HEK293 (cell line): ENCODE measurements at regions not wholly inside any gene's neighbourhood (a gene's known extent, or its start where the extent isn't known, plus 50 kb on each side); places are given as distances from the start of the nearest gene placed in this dataset.

ENCODE experiments used
- CTCF ChIA-PET: fragments of 350-600 bp; formaldehyde crosslinking; extraction: SDS; loops from one replicate; lab custom pipeline; 2021; ENCODE audit warnings: antibody characterized with exemption; lab: Yijun Ruan, JAX
- POLR2A ChIA-PET: fragments of 300-600 bp; formaldehyde crosslinking; extraction: SDS; loops from one replicate; lab custom pipeline; 2020; ENCODE audit warnings: antibody characterized with exemption, inconsistent platforms; lab: Yijun Ruan, JAX
- H3K27ac ChIP-seq: fragments of 200-500 bp; sonication (Bioruptor generic); 2 replicates; pipeline ENCODE4 v1.5.1; 2014; ENCODE audit warnings: low read depth, low read length, control low read depth, inconsistent platforms; ENCODE audit errors: extremely low read depth
- H3K36me3 ChIP-seq, 2 experiments: fragments of 200-500 bp in 1 of 2; sonication (Bioruptor generic) in 1 of 2; 1 replicate in 1 of 2; 2 replicates in 1 of 2; pipeline ENCODE4 v1.5.1; 2014 to 2017; ENCODE audit warnings: inconsistent platforms in 2 of 2, low read length in 2 of 2; ENCODE audit not compliant: control insufficient read depth in 2 of 2, insufficient read depth in 1 of 2
- H3K4me1 ChIP-seq: fragments of 200-500 bp; sonication (Bioruptor generic); 2 replicates; pipeline ENCODE4 v1.5.1; 2014; ENCODE audit warnings: mild to moderate bottlenecking, low read length, inconsistent platforms; ENCODE audit not compliant: control insufficient read depth, insufficient read depth
- H3K4me3 ChIP-seq: 2 replicates; pipeline ENCODE4 v1.5.1; 2011; ENCODE audit warnings: low read depth, mild to moderate bottlenecking, control low read depth, low read length, moderate library complexity
- H3K9me3 ChIP-seq: fragments of 200-500 bp; sonication (Bioruptor generic); 2 replicates; pipeline ENCODE4 v1.5.1; 2014; ENCODE audit warnings: low read depth, low read length, inconsistent platforms; ENCODE audit not compliant: control insufficient read depth, insufficient read depth
- FEZF1 ChIP-seq: fragments of 450-650 bp; formaldehyde crosslinking; IDR thresholded peaks from 2 replicates; pipeline ENCODE4 v1.5.1; 2016; ENCODE audit warnings: missing biosample characterization, missing genetic modification characterization
- HIC1 ChIP-seq: fragments of 450-650 bp; formaldehyde crosslinking; IDR thresholded peaks from 2 replicates; pipeline ENCODE4 v1.5.1; 2016; ENCODE audit warnings: missing biosample characterization, missing genetic modification characterization
- IKZF3 ChIP-seq: fragments of 450-650 bp; IDR thresholded peaks from 2 replicates; pipeline ENCODE4 v1.5.0; 2018; ENCODE audit warnings: missing biosample characterization, mild to moderate bottlenecking, missing genetic modification characterization, moderate library complexity
- PRDM4 ChIP-seq: fragments of 450-650 bp; formaldehyde crosslinking; IDR thresholded peaks from 2 replicates; pipeline ENCODE4 v1.5.1; 2017; ENCODE audit warnings: missing biosample characterization, missing genetic modification characterization
- PRDM6 ChIP-seq: fragments of 450-650 bp; formaldehyde crosslinking; IDR thresholded peaks from 2 replicates; pipeline ENCODE4 v1.5.1; 2017; ENCODE audit warnings: missing biosample characterization, missing genetic modification characterization
- TRIM28 ChIP-seq: IDR thresholded peaks from 2 replicates; pipeline ENCODE4 v1.6.1; 2011; ENCODE audit warnings: low read length, control low read depth, borderline replicate concordance
- ZBTB10 ChIP-seq: fragments of 450-650 bp; formaldehyde crosslinking; IDR thresholded peaks from 2 replicates; pipeline ENCODE4 v1.5.1; 2016; ENCODE audit warnings: missing biosample characterization, missing genetic modification characterization
- ZBTB48 ChIP-seq: fragments of 450-650 bp; formaldehyde crosslinking; IDR thresholded peaks from 2 replicates; pipeline ENCODE4 v1.5.1; 2016; ENCODE audit warnings: missing biosample characterization, missing genetic modification characterization
- ZNF114 ChIP-seq: fragments of 450-650 bp; formaldehyde crosslinking; IDR thresholded peaks from 2 replicates; pipeline ENCODE4 v1.5.0; 2017; ENCODE audit warnings: missing biosample characterization, missing genetic modification characterization
- ZNF121 ChIP-seq: fragments of 450-650 bp; formaldehyde crosslinking; IDR thresholded peaks from 2 replicates; pipeline ENCODE4 v1.5.1; 2016; ENCODE audit warnings: missing biosample characterization, missing genetic modification characterization
- ZNF221 ChIP-seq: fragments of 450-650 bp; formaldehyde crosslinking; IDR thresholded peaks from 2 replicates; pipeline ENCODE4 v1.5.1; 2017; ENCODE audit warnings: missing biosample characterization, missing genetic modification characterization, borderline replicate concordance
- ZNF239 ChIP-seq: fragments of 450-650 bp; formaldehyde crosslinking; IDR thresholded peaks from 2 replicates; pipeline ENCODE4 v1.5.1; 2016; ENCODE audit warnings: missing biosample characterization, missing genetic modification characterization
- ZNF24 ChIP-seq: fragments of 450-650 bp; formaldehyde crosslinking; IDR thresholded peaks from 2 replicates; pipeline ENCODE4 v1.5.1; 2016; ENCODE audit warnings: missing biosample characterization, missing genetic modification characterization
- ZNF248 ChIP-seq: fragments of 450-650 bp; formaldehyde crosslinking; IDR thresholded peaks from 2 replicates; pipeline ENCODE4 v1.5.1; 2017; ENCODE audit warnings: missing biosample characterization, missing genetic modification characterization
- ZNF510 ChIP-seq: fragments of 450-650 bp; formaldehyde crosslinking; IDR thresholded peaks from 2 replicates; pipeline ENCODE4 v1.5.1; 2018; ENCODE audit warnings: mild to moderate bottlenecking, missing genetic modification characterization, missing biosample characterization; ENCODE audit not compliant: insufficient replicate concordance
- ZNF654 ChIP-seq: fragments of 450-650 bp; formaldehyde crosslinking; IDR thresholded peaks from 2 replicates; pipeline ENCODE4 v1.5.1; 2016; ENCODE audit warnings: low read depth, missing biosample characterization, missing genetic modification characterization
- ZNF677 ChIP-seq: fragments of 450-650 bp; IDR thresholded peaks from 2 replicates; pipeline ENCODE4 v1.5.0; 2018; ENCODE audit warnings: missing biosample characterization, mild to moderate bottlenecking, missing genetic modification characterization, moderate library complexity
- ZNF843 ChIP-seq: fragments of 450-650 bp; formaldehyde crosslinking; IDR thresholded peaks from 2 replicates; pipeline ENCODE4 v1.5.1; 2016; ENCODE audit warnings: missing biosample characterization, missing genetic modification characterization
- ZSCAN30 ChIP-seq: fragments of 450-650 bp; IDR thresholded peaks from 2 replicates; pipeline ENCODE4 v1.5.1; 2018; ENCODE audit warnings: missing biosample characterization, mild to moderate bottlenecking, missing genetic modification characterization, moderate library complexity

GRCh38 chr4:61085534-61085933 lies 114.6 kb upstream of the ADGRL3 start:
- Histone ChIP-seq H3K36me3 (no peaks in the 10 kb centered on the region), H3K4me3 (no peak overlapping the region), H3K9me3 (no peaks in the 10 kb centered on the region), H3K4me1 (no peaks in the 10 kb centered on the region), H3K27ac (no peak overlapping the region)
- ChIA-PET CTCF (interaction anchor here (0.7 kb wide), 1 partner anchor 912 kb away, joined by 3 read pairs; no protein-coding TSS in a partner anchor), POLR2A (no interaction called here)
- TF ChIP-seq ZNF24 (tag by site-specific recombination) (no peak), ZNF677 (no peak), ZNF221 (tag by site-specific recombination) (no peak), ZSCAN30 (tag by site-specific recombination) (no peak), ZBTB48 (no peak), ZNF654 (tag by site-specific recombination) (no peak), ZNF121 (tag by site-specific recombination) (no peak), TRIM28 (no peak), HIC1 (tag by site-specific recombination) (no peak)

GRCh38 chr4:61086357-61086756 lies 113.8 kb upstream of the ADGRL3 start:
- ChIA-PET POLR2A (no interaction called here), CTCF (no interaction called here)
- H3K4me1 ChIP-seq: no peaks in the 10 kb centered on the region
- H3K4me3 ChIP-seq: no peak overlapping the region
- no peaks in the 10 kb centered on the region for H3K9me3 ChIP-seq
- H3K36me3 ChIP-seq: no peaks in the 10 kb centered on the region
- TF ChIP-seq ZNF510 (tag by site-specific recombination): peak; percentile 51
- no peak for TF ChIP-seq ZNF114
- TF ChIP-seq ZNF248: no peak
- no peak overlapping the region for H3K27ac ChIP-seq

GRCh38 chr4:61086979-61087378 lies 113.1 kb upstream of the ADGRL3 start:
- no peak overlapping the region for H3K27ac ChIP-seq
- no peaks in the 10 kb centered on the region for H3K9me3 ChIP-seq
- TF ChIP-seq FEZF1: peak; percentile 81
- no peak for TF ChIP-seq ZNF239 (tag by site-specific recombination)
- TF ChIP-seq ZNF843 (tag by site-specific recombination): peak; percentile 66
- TF ChIP-seq PRDM6 (tag by site-specific recombination): peak; percentile 50
- TF ChIP-seq IKZF3 (tag by site-specific recombination): no peak
- TF ChIP-seq ZBTB10 (tag by site-specific recombination): no peak
- 0 out of 2 replicates have a peak, but pooled peaks have one; percentile 22 for TF ChIP-seq PRDM4 (tag by site-specific recombination)
- no peaks in the 10 kb centered on the region for H3K36me3 ChIP-seq
- H3K4me3 ChIP-seq: no peak overlapping the region
- ChIA-PET POLR2A (no interaction called here), CTCF (interaction anchor here (0.6 kb wide), 1 partner anchor 107 kb away, joined by 3 read pairs; no protein-coding TSS in a partner anchor)
- H3K4me1 ChIP-seq: no peaks in the 10 kb centered on the region
